Neural cell (in vitro differentiated cells): ENCODE measurements at regions not wholly inside any gene's neighbourhood (a gene's known extent, or its start where the extent isn't known, plus 50 kb on each side); places are given as distances from the start of the nearest gene placed in this dataset.

Experiments
- H2AFZ ChIP-seq: fragments of 200-600, 300-800 bp; sonication (generic), shearing (Covaris generic); 2 replicates; pipeline ENCODE4 v1.6.0; 2014; ENCODE audit warnings: low read depth, mild to moderate bottlenecking, antibody characterized with exemption, low read length, moderate library complexity
- H3F3A ChIP-seq: fragments of 200-600 bp; shearing (Covaris generic); 2 replicates; pipeline ENCODE4 v1.6.1; 2016; ENCODE audit warnings: mild to moderate bottlenecking, moderate library complexity, mixed read lengths, antibody characterized with exemption, low read length; ENCODE audit not compliant: insufficient read depth, poor library complexity, severe bottlenecking
- H3K27ac ChIP-seq: fragments of 200-600, 300-800 bp; sonication (generic), shearing (Covaris generic); 2 replicates; pipeline ENCODE4 v1.5.1; 2014; ENCODE audit warnings: mild to moderate bottlenecking, low read length, moderate library complexity
- H3K27me3 ChIP-seq: fragments of 300-800, 200-600 bp; sonication (generic), shearing (Covaris generic); 2 replicates; pipeline ENCODE4 v1.6.0; 2014; ENCODE audit warnings: mild to moderate bottlenecking, low read depth, low read length, moderate library complexity; ENCODE audit not compliant: insufficient read depth
- H3K36me3 ChIP-seq: fragments of 300-800, 200-600 bp; sonication (generic), shearing (Covaris generic); 2 replicates; pipeline ENCODE4 v1.5.1; 2014; ENCODE audit warnings: mild to moderate bottlenecking, antibody characterized with exemption, low read length, moderate library complexity; ENCODE audit not compliant: insufficient read depth
- H3K4me2 ChIP-seq: fragments of 300-800, 200-600 bp; sonication (generic), shearing (Covaris generic); 2 replicates; pipeline ENCODE4 v1.6.0; 2014; ENCODE audit warnings: mild to moderate bottlenecking, low read length
- H3K4me3 ChIP-seq: fragments of 300-800, 200-600 bp; sonication (generic), shearing (Covaris generic); 2 replicates; pipeline ENCODE4 v1.5.1; 2014; ENCODE audit warnings: mild to moderate bottlenecking, low read length, moderate library complexity
- H3K79me2 ChIP-seq: fragments of 200-600 bp; shearing (Covaris generic); replicated peaks from 2 replicates; pipeline ENCODE4 v1.6.0; 2014; ENCODE audit warnings: mild to moderate bottlenecking, low read length, moderate library complexity; ENCODE audit not compliant: insufficient read depth
- H3K9ac ChIP-seq: fragments of 300-800, 200-600 bp; sonication (generic), shearing (Covaris generic); 2 replicates; pipeline ENCODE4 v1.6.1; 2016; ENCODE audit warnings: mild to moderate bottlenecking, low read length, mixed read lengths
- H3K9me2 ChIP-seq: fragments of 200-600 bp; shearing (Covaris generic); 2 replicates; pipeline ENCODE4 v1.6.1; 2016; ENCODE audit warnings: mild to moderate bottlenecking, low read length, mixed read lengths; ENCODE audit not compliant: insufficient read depth
- H3K9me3 ChIP-seq: fragments of 200-600, 300-800 bp; sonication (generic), shearing (Covaris generic); 2 replicates; pipeline ENCODE4 v1.6.1; 2016; ENCODE audit warnings: mild to moderate bottlenecking, mixed run types, low read length, moderate library complexity, mixed read lengths
- H4K20me1 ChIP-seq: fragments of 200-600 bp; shearing (Covaris generic); 2 replicates; pipeline ENCODE4 v1.6.1; 2016; ENCODE audit warnings: mild to moderate bottlenecking, mixed run types; ENCODE audit not compliant: insufficient read depth
- CTCF ChIP-seq: fragments of 450-650 bp; IDR thresholded peaks from 2 replicates; pipeline ENCODE4 v1.5.1; 2014; ENCODE audit warnings: antibody characterized with exemption, mild to moderate bottlenecking, moderate library complexity; ENCODE audit not compliant: poor library complexity, severe bottlenecking
- EP300 ChIP-seq: fragments of 450-650 bp; conservative IDR thresholded peaks from 2 replicates; pipeline ENCODE4 v1.6.1; 2014; ENCODE audit warnings: antibody characterized with exemption, mild to moderate bottlenecking, moderate library complexity; ENCODE audit not compliant: poor library complexity, severe bottlenecking
- EZH2 ChIP-seq: fragments of 200-600, 300-800 bp; shearing (Covaris generic), sonication (generic); IDR thresholded peaks from 2 replicates; pipeline ENCODE4 v1.6.1; 2014; ENCODE audit warnings: antibody characterized with exemption, low read length, borderline replicate concordance, mild to moderate bottlenecking; ENCODE audit not compliant: insufficient read depth, poor library complexity, severe bottlenecking
- MXI1 ChIP-seq: fragments of 450-650 bp; conservative IDR thresholded peaks from 2 replicates; pipeline ENCODE4 v1.6.1; 2014; ENCODE audit warnings: antibody characterized with exemption, mild to moderate bottlenecking; ENCODE audit not compliant: poor library complexity, severe bottlenecking
- POLR2AphosphoS5 ChIP-seq: IDR thresholded peaks from 2 replicates; pipeline ENCODE4 v1.6.1; 2012
- RAD21 ChIP-seq: fragments of 450-650 bp; conservative IDR thresholded peaks from 2 replicates; pipeline ENCODE4 v1.6.1; 2014; ENCODE audit warnings: antibody characterized with exemption, mild to moderate bottlenecking, moderate library complexity
- REST ChIP-seq: IDR thresholded peaks from 2 replicates; pipeline ENCODE4 v1.6.1; 2012; ENCODE audit warnings: borderline replicate concordance
- SMC3 ChIP-seq: fragments of 450-650 bp; conservative IDR thresholded peaks from 2 replicates; pipeline ENCODE4 v1.6.1; 2014; ENCODE audit warnings: antibody characterized with exemption, mild to moderate bottlenecking, moderate library complexity; ENCODE audit not compliant: poor library complexity
- TAF1 ChIP-seq: IDR thresholded peaks from 2 replicates; pipeline ENCODE4 v1.6.1; 2012; ENCODE audit warnings: low read depth
- small RNA-seq, 3 experiments: library from RNA; depleted of rRNA; stranded (forward); fragments of <200 nt; gene quantifications; one replicate each; pipeline ENCODE3, GENCODE V24; 2012

GRCh38 chr5:59955241-59955640 is 61.7 kb upstream of the PDE4D start:
- Histone ChIP-seq H3K27me3 (no peaks in the 10 kb centered on the region), H3K36me3 (no peaks in the 10 kb centered on the region), H4K20me1 (no peaks in the 10 kb centered on the region), H3K9me3 (peaks cover 5% of the 10 kb centered on the region), H3K79me2 (no peaks in the 10 kb centered on the region), H3K4me3 (no peak overlapping the region), H3F3A (no peaks in the 10 kb centered on the region), H2AFZ (no peak overlapping the region), H3K4me2 (no peak overlapping the region), H3K27ac (no peak overlapping the region), H3K9ac (no peak overlapping the region), H3K9me2 (no peaks in the 10 kb centered on the region)
- no peak for TF ChIP-seq RAD21
- no peak for TF ChIP-seq EZH2
- TF ChIP-seq MXI1 = no peak
- no peak for TF ChIP-seq CTCF
- TF ChIP-seq REST = no peak
- TF ChIP-seq SMC3 = no peak
- no peak for TF ChIP-seq POLR2AphosphoS5
- no peak for TF ChIP-seq EP300
- no peak for TF ChIP-seq TAF1

GRCh38 chr5:59943452-59944113 is 50.1 kb upstream of the PDE4D start:
- no peaks in the 10 kb centered on the region for H3F3A ChIP-seq
- no peaks in the 10 kb centered on the region for H3K9me2 ChIP-seq
- no peaks in the 10 kb centered on the region for H3K36me3 ChIP-seq
- H3K79me2 ChIP-seq = no peaks in the 10 kb centered on the region
- H4K20me1 ChIP-seq = no peaks in the 10 kb centered on the region
- no peak overlapping the region for H3K27ac ChIP-seq
- H3K4me3 ChIP-seq = no peak overlapping the region
- TF ChIP-seq POLR2AphosphoS5 = no peak
- no peak for TF ChIP-seq REST
- no peak for TF ChIP-seq SMC3
- TF ChIP-seq MXI1 = no peak
- no peak overlapping the region for H2AFZ ChIP-seq
- no peak overlapping the region for H3K4me2 ChIP-seq
- H3K9me3 ChIP-seq = no peaks in the 10 kb centered on the region
- no peaks in the 10 kb centered on the region for H3K27me3 ChIP-seq
- no peak overlapping the region for H3K9ac ChIP-seq

Small RNAs in the stretch of these regions (small RNA-seq; reads per million reads assigned to genes)
- gene RNU6-806P = 0 to 0.33 (median 0.16) reads per million in 3 experiments
